ENCODE measurements at regions not wholly inside any gene's neighbourhood (a gene's known extent, or its start where the extent isn't known, plus 50 kb on each side); places are given as distances from the start of the nearest gene placed in this dataset.

- DNase-seq, result peak; percentile 1
- Histone ChIP-seq H3K36me3 (replicated peaks) (no peaks in the 10 kb centered on the region), H3K4me3 (ENCODE audit: low read depth, low read length) (no peak overlapping the region), H3K27ac (no peak overlapping the region), H3K27me3 (replicated peaks) (no peaks in the 10 kb centered on the region)
- no peak for TF ChIP-seq CTCF (IDR thresholded peaks at IDR 0.05; ENCODE audit: low read depth, low read length, missing control alignments)
- in situ Hi-C loops (cut with HindIII; ENCODE audit: low pct_ligation_motif_present, low sequenced_read_pairs), result no loop called here
Measured at GRCh38 chr7:113394856-113395255, 276.5 kb upstream of the SMIM30 start.

GRCh38 chr7:113392841-113393540 lies 274.6 kb upstream of the SMIM30 start:
- no peak for TF ChIP-seq CTCF (IDR thresholded peaks at IDR 0.05; ENCODE audit: low read depth, low read length, missing control alignments)
- in situ Hi-C loops (cut with HindIII; ENCODE audit: low pct_ligation_motif_present, low sequenced_read_pairs), result no loop called here
- Histone ChIP-seq H3K27me3 (replicated peaks) (no peaks in the 10 kb centered on the region), H3K27ac (no peak overlapping the region), H3K36me3 (replicated peaks) (no peaks in the 10 kb centered on the region), H3K4me3 (ENCODE audit: low read depth, low read length) (no peak overlapping the region)
- no peak for DNase-seq

- Histone ChIP-seq H3K4me3 (ENCODE audit: low read depth, low read length) (no peak overlapping the region), H3K27ac (no peak overlapping the region), H3K27me3 (replicated peaks) (no peaks in the 10 kb centered on the region), H3K36me3 (replicated peaks) (no peaks in the 10 kb centered on the region)
- in situ Hi-C loops (cut with HindIII; ENCODE audit: low pct_ligation_motif_present, low sequenced_read_pairs), result no loop called here
- TF ChIP-seq CTCF (IDR thresholded peaks at IDR 0.05; ENCODE audit: low read depth, low read length, missing control alignments), result no peak
- no peak for DNase-seq
Measured at GRCh38 chr7:113392421-113392820, 274.1 kb upstream of the SMIM30 start.

- H3K27ac ChIP-seq, result no peak overlapping the region
- in situ Hi-C loops (cut with HindIII; ENCODE audit: low pct_ligation_motif_present, low sequenced_read_pairs), result no loop called here
- no peak for DNase-seq
Measured at GRCh38 chr7:113389112-113389646, 270.8 kb upstream of the SMIM30 start.

GRCh38 chr7:113383638-113384037 lies 265.3 kb upstream of the SMIM30 start:
- in situ Hi-C loops (cut with HindIII; ENCODE audit: low pct_ligation_motif_present, low sequenced_read_pairs), result no loop called here
- Histone ChIP-seq H3K27ac (no peak overlapping the region), H3K4me3 (ENCODE audit: low read depth, low read length) (no peak overlapping the region), H3K27me3 (replicated peaks) (no peaks in the 10 kb centered on the region), H3K36me3 (replicated peaks) (no peaks in the 10 kb centered on the region)
- no peak for TF ChIP-seq CTCF (IDR thresholded peaks at IDR 0.05; ENCODE audit: low read depth, low read length, missing control alignments)
- no peak for DNase-seq

More at GRCh38 chr7:113389112-113389646, 270.8 kb upstream of the SMIM30 start:
- H3K27me3 ChIP-seq (replicated peaks), result no peaks in the 10 kb centered on the region
- TF ChIP-seq CTCF (IDR thresholded peaks at IDR 0.05; ENCODE audit: low read depth, low read length, missing control alignments), result no peak
- no peaks in the 10 kb centered on the region for H3K36me3 ChIP-seq (replicated peaks)
- no peak overlapping the region for H3K4me3 ChIP-seq (ENCODE audit: low read depth, low read length)

- H3K4me3 ChIP-seq (ENCODE audit: low read depth, low read length), result no peak overlapping the region
- in situ Hi-C loops (cut with HindIII; ENCODE audit: low pct_ligation_motif_present, low sequenced_read_pairs), result no loop called here
- no peak overlapping the region for H3K27ac ChIP-seq
- H3K27me3 ChIP-seq (replicated peaks), result no peaks in the 10 kb centered on the region
- no peak for TF ChIP-seq CTCF (IDR thresholded peaks at IDR 0.05; ENCODE audit: low read depth, low read length, missing control alignments)
- H3K36me3 ChIP-seq (replicated peaks), result no peaks in the 10 kb centered on the region
- no peak for DNase-seq
Measured at GRCh38 chr7:113379746-113380145, 261.4 kb upstream of the SMIM30 start.

Data from brain microvascular endothelial cell (primary cell).